PC-9 (cell line): ENCODE measurements at regions not wholly inside any gene's neighbourhood (a gene's known extent, or its start where the extent isn't known, plus 50 kb on each side); places are given as distances from the start of the nearest gene placed in this dataset.

Source experiments
- BruUV-seq: library from RNA; stranded (reverse); fragments of 400-500 nt; replicated peaks from 2 replicates; lab custom pipeline; 2021; lab: Mats Ljungman, UMichigan
- CTCF ChIA-PET: fragments of 300-600 bp; sonication (Branson Sonifier 250); formaldehyde crosslinking; loops from one replicate; lab custom pipeline; 2022; ENCODE audit warnings: antibody characterized with exemption; lab: Charles Lee
- POLR2A ChIA-PET: fragments of 300-600 bp; sonication (Branson Sonifier 250); formaldehyde crosslinking; loops from one replicate; lab custom pipeline; 2022; ENCODE audit warnings: antibody characterized with exemption; ENCODE audit not compliant: unreplicated experiment; lab: Charles Lee
- DNase-seq, 2 experiments: peaks; one replicate each; pipeline versions ENCODE4 v3.0.0 to v3.0.0-alpha.2; 2015 to 2022; ENCODE audit warnings: mixed read lengths in 1 of 2
- H2AFZ ChIP-seq: fragments of 200-600 bp; sonication (generic); 2 replicates; pipeline ENCODE4 v1.8.1; 2017; ENCODE audit warnings: antibody characterized with exemption
- H3F3A ChIP-seq: fragments of 200-600 bp; sonication (generic); 2 replicates; pipeline ENCODE4 v1.8.1; 2017; ENCODE audit warnings: antibody characterized with exemption, mild to moderate bottlenecking, low read depth; ENCODE audit not compliant: insufficient read depth
- H3K27ac ChIP-seq: fragments of 200-600 bp; sonication (generic); 2 replicates; pipeline ENCODE4 v1.6.1; 2016; ENCODE audit warnings: mixed run types
- H3K27me3 ChIP-seq: fragments of 200-600 bp; sonication (generic); 2 replicates; pipeline ENCODE4 v1.6.1; 2016; ENCODE audit warnings: low read depth, mixed run types; ENCODE audit not compliant: insufficient read depth
- H3K36me3 ChIP-seq: fragments of 200-600 bp; sonication (generic); 2 replicates; pipeline ENCODE4 v1.6.1; 2016; ENCODE audit warnings: low read depth, mixed run types
- H3K4me1 ChIP-seq: fragments of 200-600 bp; sonication (generic); replicated peaks from 2 replicates; pipeline ENCODE4 v1.6.1; 2016; ENCODE audit warnings: mixed run types; ENCODE audit not compliant: insufficient read depth
- H3K4me2 ChIP-seq: fragments of 200-600 bp; sonication (generic); 2 replicates; pipeline ENCODE4 v1.6.1; 2017; ENCODE audit warnings: mixed run types
- H3K4me3 ChIP-seq: fragments of 200-600 bp; sonication (generic); 2 replicates; pipeline ENCODE4 v1.6.1; 2016; ENCODE audit warnings: mixed run types
- H3K79me2 ChIP-seq: fragments of 200-600 bp; sonication (generic); 2 replicates; pipeline ENCODE4 v1.6.1; 2017; ENCODE audit warnings: low read depth, mixed run types
- H3K9me2 ChIP-seq: fragments of 200-600 bp; sonication (generic); 2 replicates; pipeline ENCODE4 v1.8.1; 2017; ENCODE audit warnings: mild to moderate bottlenecking; ENCODE audit not compliant: insufficient read depth
- H3K9me3 ChIP-seq: fragments of 200-600 bp; sonication (generic); 2 replicates; pipeline ENCODE4 v1.8.1; 2016; ENCODE audit warnings: low read depth; ENCODE audit not compliant: insufficient read depth
- H4K20me1 ChIP-seq: fragments of 200-600 bp; sonication (generic); 2 replicates; pipeline ENCODE4 v1.8.1; 2017; ENCODE audit not compliant: insufficient read depth
- EZH2 ChIP-seq: fragments of 200-600 bp; sonication (generic); IDR thresholded peaks from 2 replicates; pipeline ENCODE4 v1.8.0; 2017; ENCODE audit warnings: antibody characterized with exemption, low read depth
- intact Hi-C: fragments of 100-400 bp; cut with micrococcal nuclease; formaldehyde crosslinking; loops from one replicate; pipeline ENCODE4 v1.10.0; 2022; ENCODE audit not compliant: unreplicated experiment
- TF ChIP-seq, protein P1 (sequence below): fragments of 200-600 bp; sonication (generic); conservative IDR thresholded peaks from 2 replicates; pipeline ENCODE4 v1.6.1; 2017; ENCODE audit warnings: mixed run types, antibody characterized with exemption, mild to moderate bottlenecking, moderate library complexity

DNA sequence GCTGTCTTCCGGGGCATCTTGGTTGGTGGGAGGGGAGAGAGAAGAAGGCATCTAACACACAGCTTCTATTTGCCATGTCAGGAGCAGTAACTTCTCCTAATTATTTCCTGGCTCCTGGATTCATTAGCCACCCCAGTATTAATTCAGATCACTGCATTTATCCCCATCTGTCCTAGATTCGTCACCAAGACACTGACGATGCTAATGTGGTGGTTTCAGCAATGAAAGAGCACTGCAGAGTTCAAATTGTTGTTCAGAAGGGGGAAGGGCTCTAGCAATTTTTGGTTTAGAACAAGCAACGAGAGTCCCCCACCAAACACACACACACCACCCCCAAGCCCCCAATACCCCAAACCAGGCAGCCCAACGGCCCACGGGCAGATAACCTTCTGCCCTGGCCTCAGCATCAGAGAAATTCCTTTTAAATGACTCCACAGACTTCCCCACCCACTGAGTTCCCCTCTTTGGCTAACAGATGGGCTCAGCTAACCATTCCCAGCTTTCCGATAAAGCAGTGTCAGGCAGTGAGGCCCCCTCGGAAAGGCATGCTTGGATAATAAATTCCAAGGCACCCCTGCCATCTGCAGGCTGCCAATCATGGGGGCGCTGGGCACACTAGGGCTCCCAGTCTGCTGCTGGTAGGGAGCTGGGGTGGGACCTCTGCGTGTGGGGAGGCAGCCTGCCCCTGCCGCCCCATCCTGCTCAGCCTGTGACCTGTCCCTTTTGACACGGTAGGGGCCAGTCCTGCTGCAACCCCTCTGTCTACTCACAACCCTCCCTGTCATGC lies 453.5 kb downstream of the MIAT start:
- H3K27me3 ChIP-seq = no peaks in the 10 kb centered on the region
- no peak overlapping the region for H3K4me3 ChIP-seq
- no peaks in the 10 kb centered on the region for H4K20me1 ChIP-seq
- H3K4me2 ChIP-seq = peak overlapping the region; percentile 35
- H3K36me3 ChIP-seq = no peaks in the 10 kb centered on the region
- H3K9me2 ChIP-seq = no peaks in the 10 kb centered on the region
- ChIA-PET CTCF (no interaction called here), POLR2A (no interaction called here)
- intact Hi-C loops = loop anchor here (5.0 kb wide), 1 partner anchor 361 kb away; no protein-coding TSS in a partner anchor
- peaks cover 71% of the 10 kb centered on the region for H3K4me1 ChIP-seq
- H3K9me3 ChIP-seq = no peaks in the 10 kb centered on the region
- no peak overlapping the region for H2AFZ ChIP-seq
- TF ChIP-seq, protein P1, sequence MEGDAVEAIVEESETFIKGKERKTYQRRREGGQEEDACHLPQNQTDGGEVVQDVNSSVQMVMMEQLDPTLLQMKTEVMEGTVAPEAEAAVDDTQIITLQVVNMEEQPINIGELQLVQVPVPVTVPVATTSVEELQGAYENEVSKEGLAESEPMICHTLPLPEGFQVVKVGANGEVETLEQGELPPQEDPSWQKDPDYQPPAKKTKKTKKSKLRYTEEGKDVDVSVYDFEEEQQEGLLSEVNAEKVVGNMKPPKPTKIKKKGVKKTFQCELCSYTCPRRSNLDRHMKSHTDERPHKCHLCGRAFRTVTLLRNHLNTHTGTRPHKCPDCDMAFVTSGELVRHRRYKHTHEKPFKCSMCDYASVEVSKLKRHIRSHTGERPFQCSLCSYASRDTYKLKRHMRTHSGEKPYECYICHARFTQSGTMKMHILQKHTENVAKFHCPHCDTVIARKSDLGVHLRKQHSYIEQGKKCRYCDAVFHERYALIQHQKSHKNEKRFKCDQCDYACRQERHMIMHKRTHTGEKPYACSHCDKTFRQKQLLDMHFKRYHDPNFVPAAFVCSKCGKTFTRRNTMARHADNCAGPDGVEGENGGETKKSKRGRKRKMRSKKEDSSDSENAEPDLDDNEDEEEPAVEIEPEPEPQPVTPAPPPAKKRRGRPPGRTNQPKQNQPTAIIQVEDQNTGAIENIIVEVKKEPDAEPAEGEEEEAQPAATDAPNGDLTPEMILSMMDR = no peak
- no peak for TF ChIP-seq EZH2
- H3K27ac ChIP-seq = no peak overlapping the region
- peak in 1 of 2 experiments; percentile 19 for DNase-seq
- no peaks in the 10 kb centered on the region for H3K79me2 ChIP-seq
- H3F3A ChIP-seq = peaks cover 33% of the 10 kb centered on the region
- no TSS peak for BruUV-seq

DNA sequence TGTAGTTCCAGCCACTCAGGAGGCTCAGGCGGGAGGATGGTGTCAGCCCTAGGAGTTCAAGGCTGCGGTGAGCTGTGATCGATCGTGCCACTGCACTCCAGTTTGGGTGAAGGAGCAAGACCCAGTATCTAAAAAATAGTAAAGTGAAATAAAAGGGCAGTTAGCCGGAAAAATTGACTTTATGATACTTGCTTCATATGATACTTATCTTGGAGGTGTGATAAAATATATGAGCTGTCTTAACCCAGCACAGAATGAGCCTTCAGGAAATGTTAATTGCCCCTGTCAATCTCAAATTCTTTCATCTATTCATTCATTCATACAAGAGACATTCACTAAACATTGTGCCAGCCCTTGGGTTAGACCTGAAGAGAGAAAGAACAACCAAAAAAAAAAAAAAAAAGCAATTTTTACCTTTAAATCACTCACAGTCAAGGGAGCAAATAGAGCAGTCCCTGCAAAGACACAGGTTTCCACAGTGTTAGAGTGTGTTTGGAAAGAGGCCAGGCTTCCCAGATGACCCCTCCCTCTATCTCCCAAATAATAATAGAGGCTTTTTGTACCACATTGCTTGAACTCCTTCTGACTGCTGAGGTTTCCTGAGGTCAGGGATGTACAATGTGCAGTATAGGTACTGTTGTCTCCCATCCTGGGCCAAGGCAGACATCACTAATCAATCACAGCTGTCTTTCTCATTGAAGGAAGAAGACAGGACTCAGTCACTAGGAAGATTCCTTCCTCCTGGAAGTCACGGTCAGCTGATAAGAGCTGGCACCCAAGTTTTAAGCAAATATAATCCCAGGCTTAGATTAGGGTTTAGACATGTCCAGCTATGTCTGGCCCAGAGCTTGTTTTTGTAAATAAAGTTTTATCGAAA lies 454.6 kb downstream of the MIAT start:
- no peaks in the 10 kb centered on the region for H3K9me2 ChIP-seq
- H4K20me1 ChIP-seq = no peaks in the 10 kb centered on the region
- BruUV-seq = no TSS peak
- no peak overlapping the region for H2AFZ ChIP-seq
- no peak for DNase-seq
- peaks cover 43% of the 10 kb centered on the region for H3F3A ChIP-seq
- no peaks in the 10 kb centered on the region for H3K79me2 ChIP-seq
- H3K27ac ChIP-seq = peak overlapping the region; percentile 77; the same call in 1 of the 2 replicates
- no peak overlapping the region for H3K4me3 ChIP-seq
- intact Hi-C loops = loop anchor here (5.0 kb wide), 1 partner anchor 360 kb away; no protein-coding TSS in a partner anchor
- no peaks in the 10 kb centered on the region for H3K27me3 ChIP-seq
- ChIA-PET CTCF (no interaction called here), POLR2A (no interaction called here)
- H3K36me3 ChIP-seq = no peaks in the 10 kb centered on the region
- peaks cover 76% of the 10 kb centered on the region for H3K4me1 ChIP-seq
- H3K9me3 ChIP-seq = no peaks in the 10 kb centered on the region
- H3K4me2 ChIP-seq = no peak overlapping the region; the same call in 1 of the 2 replicates
- TF ChIP-seq, protein P1 = no peak
- TF ChIP-seq EZH2 = no peak

DNA sequence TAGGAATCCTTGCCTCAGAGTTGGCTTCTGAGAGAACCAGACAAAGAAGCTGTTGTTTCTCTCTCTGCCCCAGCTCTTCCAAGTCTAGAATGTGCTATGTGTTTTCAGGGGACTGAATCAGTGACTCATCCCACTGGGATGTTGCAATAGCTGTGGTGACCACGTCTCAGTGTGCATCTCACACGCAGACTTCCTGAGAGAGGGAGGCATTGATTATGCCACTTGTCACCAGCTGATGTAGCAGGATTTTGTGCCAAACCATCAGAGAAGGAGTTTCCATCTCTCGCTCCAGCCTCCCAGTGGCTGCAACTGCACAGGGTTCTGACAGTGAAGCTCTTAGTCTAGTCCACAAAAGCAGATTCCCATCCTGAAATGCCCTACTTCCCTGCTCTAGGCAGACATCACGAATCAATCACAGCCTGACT lies 455.8 kb downstream of the MIAT start:
- POLR2A ChIA-PET = interaction anchor here (0.7 kb wide), 1 partner anchor 440 kb away, joined by 3 read pairs; no protein-coding TSS in a partner anchor
- Histone ChIP-seq H3K9me3 (no peaks in the 10 kb centered on the region), H3K79me2 (no peaks in the 10 kb centered on the region), H3K36me3 (no peaks in the 10 kb centered on the region), H3K27me3 (no peaks in the 10 kb centered on the region), H3K4me3 (no peak overlapping the region), H4K20me1 (no peaks in the 10 kb centered on the region), H3K4me1 (peaks cover 74% of the 10 kb centered on the region), H3K27ac (peak overlapping the region; percentile 77), H3K4me2 (peak overlapping the region; percentile 33), H2AFZ (no peak overlapping the region), H3F3A (peaks cover 40% of the 10 kb centered on the region), H3K9me2 (no peaks in the 10 kb centered on the region)
- no peak for TF ChIP-seq EZH2
- TF ChIP-seq, protein P1 = no peak
- intact Hi-C loops = loop anchor here (1.0 to 5.0 kb wide), 2 partner anchors 81 to 359 kb away; no protein-coding TSS in a partner anchor
- no TSS peak for BruUV-seq
- DNase-seq = peak; percentile 57 to 95
- CTCF ChIA-PET = no interaction called here
